Brain microvascular endothelial cell (primary cell): ENCODE measurements at regions not wholly inside any gene's neighbourhood (a gene's known extent, or its start where the extent isn't known, plus 50 kb on each side); places are given as distances from the start of the nearest gene placed in this dataset.
A peak's percentile ranks its signal among the peaks of the same experiment; 100 is the strongest.

Source experiments
- DNase-seq: peaks from one replicate; pipeline ENCODE4 v3.0.0-alpha.2; 2020
- H3K27ac ChIP-seq: fragments of 250-450 bp; sonication (Bioruptor Pico); 2 replicates; pipeline ENCODE4 v1.5.1; 2020; ENCODE audit warnings: mild to moderate bottlenecking, moderate library complexity
- H3K27me3 ChIP-seq: fragments of 250-450 bp; sonication (Bioruptor Pico); replicated peaks from 2 replicates; pipeline ENCODE4 v1.5.1; 2020; ENCODE audit warnings: mild to moderate bottlenecking
- H3K36me3 ChIP-seq: fragments of 250-450 bp; sonication (Bioruptor Pico); replicated peaks from 2 replicates; pipeline ENCODE4 v1.5.1; 2020; ENCODE audit warnings: mild to moderate bottlenecking
- H3K4me3 ChIP-seq: 2 replicates; pipeline ENCODE4 v1.5.1; 2011; ENCODE audit warnings: low read depth, mild to moderate bottlenecking, control low read depth, low read length, moderate library complexity
- CTCF ChIP-seq: IDR thresholded peaks from 2 replicates; pipeline ENCODE4 v1.5.1; 2011; ENCODE audit warnings: low read depth, mild to moderate bottlenecking, moderate library complexity, low read length, control low read depth, inconsistent platforms; ENCODE audit errors: missing control alignments
- in situ Hi-C: cut with HindIII; loops from 2 replicates; pipeline ENCODE4 v1.10.0; 2017; ENCODE audit warnings: low sequenced_read_pairs, low pct_ligation_motif_present

- in situ Hi-C loops, result no loop called here
Observed at GRCh38 chr5:118604106-118604505, 384.2 kb downstream of the DTWD2 start.

GRCh38 chr5:118603278-118603677 is 385.1 kb downstream of the DTWD2 start:
- in situ Hi-C loops, result no loop called here
- Histone ChIP-seq H3K27ac (no peak overlapping the region), H3K4me3 (no peak overlapping the region), H3K36me3 (no peaks in the 10 kb centered on the region), H3K27me3 (no peaks in the 10 kb centered on the region)
- DNase-seq, result no peak
- TF ChIP-seq CTCF, result no peak

More at GRCh38 chr5:118604106-118604505, 384.2 kb downstream of the DTWD2 start:
- H3K36me3 ChIP-seq, result no peaks in the 10 kb centered on the region
- H3K27ac ChIP-seq, result no peak overlapping the region
- TF ChIP-seq CTCF, result no peak
- DNase-seq, result no peak
- H3K27me3 ChIP-seq, result no peaks in the 10 kb centered on the region
- no peak overlapping the region for H3K4me3 ChIP-seq

- no peaks in the 10 kb centered on the region for H3K36me3 ChIP-seq
- H3K4me3 ChIP-seq, result no peak overlapping the region
- in situ Hi-C loops, result no loop called here
- DNase-seq, result no peak
- H3K27ac ChIP-seq, result no peak overlapping the region
- no peaks in the 10 kb centered on the region for H3K27me3 ChIP-seq
- TF ChIP-seq CTCF, result no peak
Observed at GRCh38 chr5:118598311-118598710, 390.0 kb downstream of the DTWD2 start.

- in situ Hi-C loops, result no loop called here
- DNase-seq, result no peak
- H3K36me3 ChIP-seq, result no peaks in the 10 kb centered on the region
- H3K27me3 ChIP-seq, result no peaks in the 10 kb centered on the region
- TF ChIP-seq CTCF, result no peak
- no peak overlapping the region for H3K4me3 ChIP-seq
- H3K27ac ChIP-seq, result no peak overlapping the region
Observed at GRCh38 chr5:118597543-118597942, 390.8 kb downstream of the DTWD2 start.

GRCh38 chr5:118596255-118596654 is 392.1 kb downstream of the DTWD2 start:
- H3K4me3 ChIP-seq, result no peak overlapping the region
- H3K27me3 ChIP-seq, result no peaks in the 10 kb centered on the region
- H3K36me3 ChIP-seq, result no peaks in the 10 kb centered on the region
- no peak overlapping the region for H3K27ac ChIP-seq
- no peak for DNase-seq
- in situ Hi-C loops, result no loop called here
- TF ChIP-seq CTCF, result no peak

GRCh38 chr5:118593003-118593328 is 395.4 kb downstream of the DTWD2 start:
- Histone ChIP-seq H3K36me3 (no peaks in the 10 kb centered on the region), H3K27me3 (no peaks in the 10 kb centered on the region), H3K27ac (no peak overlapping the region), H3K4me3 (no peak overlapping the region)
- peak; percentile 59 for TF ChIP-seq CTCF
- in situ Hi-C loops, result no loop called here
- DNase-seq, result no peak
